22Rv1 (cell line): ENCODE measurements at regions not wholly inside any gene's neighbourhood (a gene's known extent, or its start where the extent isn't known, plus 50 kb on each side); places are given as distances from the start of the nearest gene placed in this dataset.

Experiments
- ZFX ChIP-seq: fragments of 450-650 bp; IDR thresholded peaks from 2 replicates; pipeline ENCODE4 v1.6.1; 2017; ENCODE audit warnings: antibody characterized with exemption, borderline replicate concordance
- TF ChIP-seq, protein P1 (sequence below): fragments of 450-650 bp; IDR thresholded peaks from 2 replicates; pipeline ENCODE4 v1.5.1; 2017; ENCODE audit warnings: mild to moderate bottlenecking

GRCh38 chr6:130671577-130671976 is 155.6 kb upstream of the SMLR1 start:
- TF ChIP-seq, protein P1, sequence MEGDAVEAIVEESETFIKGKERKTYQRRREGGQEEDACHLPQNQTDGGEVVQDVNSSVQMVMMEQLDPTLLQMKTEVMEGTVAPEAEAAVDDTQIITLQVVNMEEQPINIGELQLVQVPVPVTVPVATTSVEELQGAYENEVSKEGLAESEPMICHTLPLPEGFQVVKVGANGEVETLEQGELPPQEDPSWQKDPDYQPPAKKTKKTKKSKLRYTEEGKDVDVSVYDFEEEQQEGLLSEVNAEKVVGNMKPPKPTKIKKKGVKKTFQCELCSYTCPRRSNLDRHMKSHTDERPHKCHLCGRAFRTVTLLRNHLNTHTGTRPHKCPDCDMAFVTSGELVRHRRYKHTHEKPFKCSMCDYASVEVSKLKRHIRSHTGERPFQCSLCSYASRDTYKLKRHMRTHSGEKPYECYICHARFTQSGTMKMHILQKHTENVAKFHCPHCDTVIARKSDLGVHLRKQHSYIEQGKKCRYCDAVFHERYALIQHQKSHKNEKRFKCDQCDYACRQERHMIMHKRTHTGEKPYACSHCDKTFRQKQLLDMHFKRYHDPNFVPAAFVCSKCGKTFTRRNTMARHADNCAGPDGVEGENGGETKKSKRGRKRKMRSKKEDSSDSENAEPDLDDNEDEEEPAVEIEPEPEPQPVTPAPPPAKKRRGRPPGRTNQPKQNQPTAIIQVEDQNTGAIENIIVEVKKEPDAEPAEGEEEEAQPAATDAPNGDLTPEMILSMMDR, result no peak
- no peak for TF ChIP-seq ZFX
